ENCODE measurements at regions not wholly inside any gene's neighbourhood (a gene's known extent, or its start where the extent isn't known, plus 50 kb on each side); places are given as distances from the start of the nearest gene placed in this dataset.

DNA sequence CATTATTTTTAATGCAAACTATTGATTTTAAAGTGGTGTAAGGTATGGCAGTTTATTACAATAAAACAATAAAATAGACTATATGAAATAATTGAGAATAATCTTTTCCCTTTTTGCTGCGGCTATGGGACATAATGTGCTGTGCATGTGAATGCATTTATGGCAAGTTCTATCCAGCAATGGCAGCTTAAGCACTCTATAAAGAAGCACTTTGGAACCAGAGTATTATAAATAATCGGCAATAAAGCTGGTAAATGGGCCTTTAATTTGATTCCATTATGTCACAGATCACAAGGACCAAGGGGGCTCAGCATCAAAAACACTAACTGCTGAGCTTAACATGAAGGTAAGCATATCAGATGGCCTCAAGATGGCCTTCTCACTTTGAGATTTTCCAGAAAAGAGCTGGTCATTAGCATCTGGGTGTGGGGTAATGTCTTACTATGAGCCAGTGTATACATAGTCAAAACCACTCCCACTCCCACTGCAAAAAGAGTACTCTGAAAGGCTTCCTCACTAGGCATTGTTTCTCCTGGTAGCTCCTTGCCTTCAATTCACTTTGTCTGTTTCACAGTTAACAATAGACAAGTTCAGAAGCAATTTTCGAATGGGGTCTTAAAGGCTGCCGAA lies 97.1 kb upstream of the ASTN2 start:
- TF ChIP-seq, protein P1, sequence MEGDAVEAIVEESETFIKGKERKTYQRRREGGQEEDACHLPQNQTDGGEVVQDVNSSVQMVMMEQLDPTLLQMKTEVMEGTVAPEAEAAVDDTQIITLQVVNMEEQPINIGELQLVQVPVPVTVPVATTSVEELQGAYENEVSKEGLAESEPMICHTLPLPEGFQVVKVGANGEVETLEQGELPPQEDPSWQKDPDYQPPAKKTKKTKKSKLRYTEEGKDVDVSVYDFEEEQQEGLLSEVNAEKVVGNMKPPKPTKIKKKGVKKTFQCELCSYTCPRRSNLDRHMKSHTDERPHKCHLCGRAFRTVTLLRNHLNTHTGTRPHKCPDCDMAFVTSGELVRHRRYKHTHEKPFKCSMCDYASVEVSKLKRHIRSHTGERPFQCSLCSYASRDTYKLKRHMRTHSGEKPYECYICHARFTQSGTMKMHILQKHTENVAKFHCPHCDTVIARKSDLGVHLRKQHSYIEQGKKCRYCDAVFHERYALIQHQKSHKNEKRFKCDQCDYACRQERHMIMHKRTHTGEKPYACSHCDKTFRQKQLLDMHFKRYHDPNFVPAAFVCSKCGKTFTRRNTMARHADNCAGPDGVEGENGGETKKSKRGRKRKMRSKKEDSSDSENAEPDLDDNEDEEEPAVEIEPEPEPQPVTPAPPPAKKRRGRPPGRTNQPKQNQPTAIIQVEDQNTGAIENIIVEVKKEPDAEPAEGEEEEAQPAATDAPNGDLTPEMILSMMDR (IDR thresholded peaks at IDR 0.05; ENCODE audit: control extremely low read depth in 1 of 3, insufficient read depth in 1 of 3, low read depth in 1 of 3, low read length in 3 of 3): no peak
- TF ChIP-seq, protein P2, sequence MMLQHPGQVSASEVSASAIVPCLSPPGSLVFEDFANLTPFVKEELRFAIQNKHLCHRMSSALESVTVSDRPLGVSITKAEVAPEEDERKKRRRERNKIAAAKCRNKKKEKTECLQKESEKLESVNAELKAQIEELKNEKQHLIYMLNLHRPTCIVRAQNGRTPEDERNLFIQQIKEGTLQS (IDR thresholded peaks at IDR 0.05; ENCODE audit: insufficient read depth, low read depth, low read length): no peak
